ENCODE measurements at regions not wholly inside any gene's neighbourhood (a gene's known extent, or its start where the extent isn't known, plus 50 kb on each side); places are given as distances from the start of the nearest gene placed in this dataset.

GRCh38 chr15:36447373-36447772 lies 132.1 kb upstream of the CDIN1 start:
- no peak for TF ChIP-seq FOXP2 (optimal IDR thresholded peaks at IDR 0.05; ENCODE audit: borderline replicate concordance, extremely low read depth, extremely low read length, insufficient read depth)
- no peak for TF ChIP-seq REST (IDR thresholded peaks at IDR 0.05; ENCODE audit: insufficient read depth in 1 of 2, low read depth in 2 of 2, low read length in 2 of 2)
- no peak for TF ChIP-seq POLR2AphosphoS5 (IDR thresholded peaks at IDR 0.05; ENCODE audit: low read depth, low read length)
- TF ChIP-seq TAF1 (IDR thresholded peaks at IDR 0.05; ENCODE audit: borderline replicate concordance, insufficient read depth, low read length): no peak
- TF ChIP-seq SIN3A (IDR thresholded peaks at IDR 0.05; ENCODE audit: borderline replicate concordance, insufficient read depth, low read length): no peak

- TF ChIP-seq SIN3A (IDR thresholded peaks at IDR 0.05; ENCODE audit: borderline replicate concordance, insufficient read depth, low read length) (no peak), REST (IDR thresholded peaks at IDR 0.05; ENCODE audit: insufficient read depth in 1 of 2, low read depth in 2 of 2, low read length in 2 of 2) (no peak), FOXP2 (optimal IDR thresholded peaks at IDR 0.05; ENCODE audit: borderline replicate concordance, extremely low read depth, extremely low read length, insufficient read depth) (no peak), TAF1 (IDR thresholded peaks at IDR 0.05; ENCODE audit: borderline replicate concordance, insufficient read depth, low read length) (no peak), POLR2AphosphoS5 (IDR thresholded peaks at IDR 0.05; ENCODE audit: low read depth, low read length) (no peak)
Measured at GRCh38 chr15:36448418-36448817, 131.0 kb upstream of the CDIN1 start.

GRCh38 chr15:36449084-36449661 lies 130.3 kb upstream of the CDIN1 start:
- TF ChIP-seq TAF1 (IDR thresholded peaks at IDR 0.05; ENCODE audit: borderline replicate concordance, insufficient read depth, low read length) (no peak), FOXP2 (optimal IDR thresholded peaks at IDR 0.05; ENCODE audit: borderline replicate concordance, extremely low read depth, extremely low read length, insufficient read depth) (no peak), SIN3A (IDR thresholded peaks at IDR 0.05; ENCODE audit: borderline replicate concordance, insufficient read depth, low read length) (no peak), POLR2AphosphoS5 (IDR thresholded peaks at IDR 0.05; ENCODE audit: low read depth, low read length) (no peak), REST (IDR thresholded peaks at IDR 0.05; ENCODE audit: insufficient read depth in 1 of 2, low read depth in 2 of 2, low read length in 2 of 2) (no peak)

GRCh38 chr15:36449662-36450145 lies 129.7 kb upstream of the CDIN1 start:
- no peak for TF ChIP-seq FOXP2 (optimal IDR thresholded peaks at IDR 0.05; ENCODE audit: borderline replicate concordance, extremely low read depth, extremely low read length, insufficient read depth)
- no peak for TF ChIP-seq POLR2AphosphoS5 (IDR thresholded peaks at IDR 0.05; ENCODE audit: low read depth, low read length)
- TF ChIP-seq TAF1 (IDR thresholded peaks at IDR 0.05; ENCODE audit: borderline replicate concordance, insufficient read depth, low read length): no peak
- TF ChIP-seq SIN3A (IDR thresholded peaks at IDR 0.05; ENCODE audit: borderline replicate concordance, insufficient read depth, low read length): no peak
- no peak for TF ChIP-seq REST (IDR thresholded peaks at IDR 0.05; ENCODE audit: insufficient read depth in 1 of 2, low read depth in 2 of 2, low read length in 2 of 2)
